Thymus (tissue), 11 donors: ENCODE measurements at regions not wholly inside any gene's neighbourhood (a gene's known extent, or its start where the extent isn't known, plus 50 kb on each side); places are given as distances from the start of the nearest gene placed in this dataset.

Source experiments
- DNase-seq, 9 donors: peaks; one replicate each; pipeline ENCODE4 v3.0.0-alpha.2; 2013; ENCODE audit warnings: low spot score in 9 of 9, low read depth in 6 of 9, missing footprints in 1 of 9
- H3K27ac ChIP-seq, 2 donors: one replicate each; pipeline ENCODE4 v1.5.1; 2013; ENCODE audit warnings: control low read depth in 1 of 2, low read depth in 1 of 2, low read length in 1 of 2, mild to moderate bottlenecking in 1 of 2, moderate library complexity in 1 of 2
- H3K27me3 ChIP-seq, 2 donors: one replicate each; pipeline ENCODE4 v1.5.1; 2013; ENCODE audit warnings: low read length in 1 of 2; ENCODE audit not compliant: control insufficient read depth in 2 of 2, insufficient read depth in 1 of 2
- H3K36me3 ChIP-seq, 2 donors: one replicate each; pipeline ENCODE4 v1.5.1; 2013; ENCODE audit warnings: low read length in 1 of 2, mild to moderate bottlenecking in 1 of 2, moderate library complexity in 1 of 2; ENCODE audit not compliant: control insufficient read depth in 2 of 2, insufficient read depth in 2 of 2
- H3K4me1 ChIP-seq, 2 donors: one replicate each; pipeline ENCODE4 v1.5.1; 2013; ENCODE audit warnings: low read length in 2 of 2; ENCODE audit not compliant: control insufficient read depth in 2 of 2, insufficient read depth in 2 of 2
- H3K4me3 ChIP-seq, 2 donors: one replicate each; pipeline ENCODE4 v1.5.1; 2013; ENCODE audit warnings: low read length in 2 of 2, control low read depth in 1 of 2, mild to moderate bottlenecking in 1 of 2
- H3K9me3 ChIP-seq, 2 donors: one replicate each; pipeline ENCODE4 v1.5.1; 2013; ENCODE audit warnings: low read length in 1 of 2, mild to moderate bottlenecking in 1 of 2; ENCODE audit not compliant: control insufficient read depth in 2 of 2, insufficient read depth in 1 of 2
- WGBS: extraction: QIAGEN DNeasy Blood & Tissue Kit; methylation state at CpG from one replicate; pipeline ENCODE4 v1.1.7; 2013; 5-methylcytosine and 5-hydroxymethylcytosine counted together
- donor health status: healthy.

DNA sequence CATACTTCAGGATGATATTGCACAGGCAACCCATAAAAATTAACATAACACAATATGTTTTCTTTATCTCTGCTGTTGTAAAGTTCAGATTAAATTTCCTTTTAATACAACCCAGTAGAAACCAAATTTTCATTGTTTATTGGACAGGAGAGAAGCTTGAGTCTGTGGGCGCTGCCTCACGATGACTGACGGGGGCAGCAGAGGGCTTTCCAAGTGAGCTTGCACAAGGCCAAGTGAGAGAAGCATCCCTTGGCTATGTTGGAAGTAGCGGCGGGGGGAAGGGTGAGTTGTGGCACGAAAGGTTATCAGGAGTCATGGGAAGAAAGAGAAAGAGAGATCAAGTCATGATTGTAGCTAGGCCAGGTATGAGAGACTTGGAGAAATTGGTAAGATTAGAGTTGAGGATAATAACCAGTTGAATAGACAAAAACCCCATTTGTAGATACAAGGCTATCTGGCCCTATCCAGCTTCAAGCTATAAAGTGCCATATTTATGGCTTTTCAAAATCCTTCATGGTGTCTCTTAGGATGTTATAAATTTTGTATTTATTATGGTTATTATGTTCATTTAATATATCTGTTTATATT lies 413.7 kb upstream of the FAM98A start:
- H3K9me3 ChIP-seq = peaks cover 0 to 1% of the 10 kb centered on the region in 2 donors
- H3K4me1 ChIP-seq = no peaks in the 10 kb centered on the region
- peak in 1 of 9 donors; percentile 4 for DNase-seq
- H3K4me3 ChIP-seq = no peak overlapping the region
- H3K27ac ChIP-seq = no peak overlapping the region
- H3K36me3 ChIP-seq = no peaks in the 10 kb centered on the region
- no peaks in the 10 kb centered on the region for H3K27me3 ChIP-seq
- WGBS = 17% methylated on average over 6 of the region's 6 CpGs

DNA sequence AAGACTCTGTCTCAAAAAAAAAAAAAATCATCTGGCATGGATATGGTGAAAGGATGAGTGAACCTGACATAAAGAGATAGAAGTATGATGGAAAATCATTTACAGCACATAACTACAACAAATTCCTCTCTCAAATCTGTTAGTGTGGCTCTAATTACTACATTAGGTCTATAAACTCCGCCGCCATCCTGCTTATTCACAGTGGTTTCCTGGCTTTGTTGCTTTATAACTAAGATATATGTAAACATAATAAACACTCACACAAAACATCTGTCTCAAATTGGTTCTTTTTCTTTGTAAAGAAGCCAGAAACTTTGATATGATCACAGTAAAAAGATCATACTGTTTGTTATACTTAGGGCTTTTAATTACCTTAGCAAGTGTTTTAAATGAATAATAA lies 412.6 kb upstream of the FAM98A start:
- no peaks in the 10 kb centered on the region for H3K9me3 ChIP-seq
- no peaks in the 10 kb centered on the region for H3K4me1 ChIP-seq
- H3K27me3 ChIP-seq = no peaks in the 10 kb centered on the region
- 92% methylated on average over 2 of the region's 2 CpGs for WGBS
- DNase-seq = no peak
- H3K4me3 ChIP-seq = no peak overlapping the region
- no peaks in the 10 kb centered on the region for H3K36me3 ChIP-seq
- no peak overlapping the region for H3K27ac ChIP-seq

DNA sequence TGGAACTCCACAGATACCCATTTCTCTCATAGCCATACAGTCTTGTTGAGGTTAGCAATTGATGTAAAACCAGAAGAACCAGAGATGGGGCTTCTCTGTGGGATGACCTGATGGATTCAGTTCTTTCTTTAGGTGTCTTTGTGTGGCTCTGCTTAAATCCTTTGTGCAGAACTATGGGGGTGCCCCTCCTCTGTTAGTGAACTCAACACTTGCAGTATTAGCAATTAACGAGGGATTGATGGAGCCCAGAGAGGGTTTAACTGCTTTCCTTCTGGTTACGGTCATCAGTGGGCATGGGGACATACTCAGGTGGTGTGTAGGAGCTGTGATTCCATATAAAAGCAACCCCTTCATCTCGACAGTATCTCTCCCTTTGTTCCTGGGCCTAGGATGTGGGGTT lies 406.8 kb upstream of the FAM98A start:
- no peak overlapping the region for H3K4me3 ChIP-seq
- H3K36me3 ChIP-seq = no peaks in the 10 kb centered on the region
- H3K9me3 ChIP-seq = no peaks in the 10 kb centered on the region
- H3K27ac ChIP-seq = no peak overlapping the region
- DNase-seq = no peak
- 86% methylated on average over 3 of the region's 3 CpGs for whole genome bisulfite sequencing
- H3K4me1 ChIP-seq = no peaks in the 10 kb centered on the region
- no peaks in the 10 kb centered on the region for H3K27me3 ChIP-seq

DNA sequence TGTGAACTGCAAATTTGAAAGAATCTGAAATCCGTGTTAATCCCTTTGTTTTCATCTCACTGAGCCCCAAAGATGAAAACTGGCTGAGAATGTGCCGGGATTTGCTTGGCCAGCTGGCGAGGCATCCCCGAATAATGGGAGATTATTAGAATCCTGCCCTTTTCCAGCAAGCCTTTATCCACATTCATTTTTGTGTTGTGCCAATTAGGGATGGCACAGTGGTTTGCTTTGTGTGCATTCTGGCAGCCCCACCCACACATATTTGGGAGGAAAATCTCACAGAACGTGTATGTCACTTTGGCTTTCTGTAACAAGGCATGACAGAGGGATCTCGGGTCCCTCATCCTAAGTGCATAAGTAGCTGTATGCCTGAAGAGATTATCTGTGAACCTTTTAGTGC lies 405.8 kb upstream of the FAM98A start:
- Histone ChIP-seq H3K4me1 (no peaks in the 10 kb centered on the region), H3K4me3 (no peak overlapping the region), H3K36me3 (no peaks in the 10 kb centered on the region), H3K9me3 (no peaks in the 10 kb centered on the region), H3K27me3 (no peaks in the 10 kb centered on the region), H3K27ac (no peak overlapping the region)
- no peak for DNase-seq
- 90% methylated on average over 6 of the region's 6 CpGs for WGBS

DNA sequence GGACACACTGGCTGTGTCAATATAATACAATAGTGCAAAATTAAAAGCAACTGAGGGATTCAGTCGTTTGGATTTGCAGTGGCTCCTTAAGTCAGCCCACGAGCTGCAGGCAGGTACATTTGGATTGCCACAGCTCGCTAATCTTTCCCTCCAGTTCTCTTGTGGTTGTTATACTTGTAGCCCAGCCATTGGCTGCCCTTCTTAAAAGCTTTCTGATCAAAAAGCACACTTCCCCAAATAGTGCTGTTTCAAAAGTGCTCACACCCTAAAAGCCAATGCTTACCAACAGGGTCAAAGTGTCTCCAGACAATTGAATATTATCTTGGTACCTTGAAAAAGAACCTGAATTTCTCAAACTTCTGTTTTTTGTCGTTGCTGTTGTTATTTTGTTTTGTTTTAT lies 404.7 kb upstream of the FAM98A start:
- 39% methylated on average over 4 of the region's 4 CpGs for WGBS
- no peak for DNase-seq

DNA sequence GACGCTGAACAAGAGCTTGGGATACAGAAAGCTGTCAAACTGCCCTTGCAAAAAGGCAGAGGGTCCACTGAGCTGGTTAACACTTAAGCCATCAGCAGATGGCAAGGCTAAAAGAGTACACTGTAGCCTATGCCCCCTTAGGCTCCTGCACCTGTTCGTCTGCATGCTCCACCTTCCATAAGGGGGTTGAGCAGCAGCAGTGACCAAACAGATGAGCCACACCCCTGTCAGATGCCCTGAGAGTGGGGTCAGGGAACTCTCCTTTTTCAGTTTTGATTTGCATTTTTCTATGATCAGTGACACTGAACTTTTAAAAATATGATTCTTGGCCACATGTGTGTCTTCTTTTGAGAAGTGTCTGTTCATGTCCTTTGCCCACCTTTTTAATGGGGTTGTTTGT lies 402.5 kb upstream of the FAM98A start:
- Histone ChIP-seq H3K27ac (no peak overlapping the region), H3K4me3 (no peak overlapping the region), H3K27me3 (no peaks in the 10 kb centered on the region), H3K36me3 (no peaks in the 10 kb centered on the region), H3K4me1 (no peaks in the 10 kb centered on the region), H3K9me3 (peaks cover 0 to 5% of the 10 kb centered on the region in 2 donors)
- WGBS = 92% methylated on average over 2 of the region's 2 CpGs
- no peak for DNase-seq

More for the DNA sequence above, 404.7 kb upstream of the FAM98A start:
- Histone ChIP-seq H3K36me3 (no peaks in the 10 kb centered on the region), H3K27ac (no peak overlapping the region), H3K27me3 (no peaks in the 10 kb centered on the region), H3K9me3 (no peaks in the 10 kb centered on the region), H3K4me3 (no peak overlapping the region), H3K4me1 (no peaks in the 10 kb centered on the region)

DNA sequence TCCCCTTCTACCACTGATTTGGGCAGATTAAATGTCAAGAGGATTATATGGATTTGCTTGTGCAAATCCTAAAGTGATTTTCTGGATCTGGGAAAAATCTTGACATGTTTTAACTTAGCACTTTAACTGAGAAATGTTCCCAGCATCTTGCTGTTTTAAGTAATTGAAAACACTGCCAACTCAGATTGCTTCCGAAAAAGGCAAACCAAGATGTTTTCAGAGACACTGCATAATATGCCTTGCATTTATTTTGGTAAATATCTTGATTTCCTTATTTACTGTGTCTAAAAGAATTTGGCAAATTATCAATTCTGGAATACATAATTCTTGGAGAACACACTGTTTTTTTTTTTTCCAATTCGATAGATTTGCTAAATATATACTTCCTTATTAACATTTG lies 385.0 kb upstream of the FAM98A start:
- Histone ChIP-seq H3K4me3 (no peak overlapping the region), H3K36me3 (no peaks in the 10 kb centered on the region), H3K9me3 (no peaks in the 10 kb centered on the region), H3K4me1 (no peaks in the 10 kb centered on the region), H3K27me3 (no peaks in the 10 kb centered on the region), H3K27ac (no peak overlapping the region)
- WGBS = 90% methylated on average over 2 of the region's 2 CpGs
- DNase-seq = no peak

DNA sequence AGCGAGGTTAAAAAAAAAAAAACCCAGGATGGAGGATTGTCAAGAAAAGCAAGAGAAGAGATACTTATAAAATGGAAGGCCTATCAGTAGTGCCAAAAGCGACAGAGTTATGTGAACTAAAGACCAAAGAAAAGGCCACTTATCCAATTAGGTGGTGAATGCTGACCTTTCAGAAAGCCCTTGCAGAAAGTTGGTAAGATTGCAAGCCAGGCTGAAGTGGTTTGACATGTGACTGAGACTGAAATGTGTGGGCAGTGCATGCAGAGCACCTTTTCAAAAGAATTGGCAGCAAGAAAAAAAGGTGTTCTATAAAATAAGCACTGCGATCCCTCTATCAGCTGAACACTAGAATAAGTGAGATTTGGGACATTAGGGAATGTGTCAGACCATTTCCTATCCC lies 379.4 kb upstream of the FAM98A start:
- no peak overlapping the region for H3K27ac ChIP-seq
- no peak for DNase-seq
- no peak overlapping the region for H3K4me3 ChIP-seq
- H3K36me3 ChIP-seq = no peaks in the 10 kb centered on the region
- H3K4me1 ChIP-seq = no peaks in the 10 kb centered on the region
- H3K27me3 ChIP-seq = no peaks in the 10 kb centered on the region
- WGBS = 94% methylated on average over 3 of the region's 3 CpGs
- H3K9me3 ChIP-seq = no peaks in the 10 kb centered on the region

DNA sequence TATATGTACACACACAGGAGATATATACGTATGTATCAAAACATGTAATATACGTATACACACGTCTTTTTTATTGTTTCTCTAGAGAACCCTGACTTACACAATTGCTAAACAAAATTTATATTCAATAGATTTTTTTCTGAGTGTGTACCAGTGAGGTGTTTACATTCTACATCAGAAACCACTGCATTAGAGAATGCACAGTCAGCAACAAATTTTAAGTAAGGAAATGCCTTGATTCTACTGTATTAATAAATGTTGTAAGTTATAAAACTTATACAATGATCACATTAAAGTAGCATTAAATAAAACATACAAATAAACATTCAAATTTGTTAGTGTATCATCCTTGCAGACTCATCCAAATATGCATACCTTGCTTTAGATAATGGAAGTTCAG lies 376.4 kb upstream of the FAM98A start:
- 97% methylated on average over 3 of the region's 3 CpGs for WGBS
- no peaks in the 10 kb centered on the region for H3K27me3 ChIP-seq
- no peaks in the 10 kb centered on the region for H3K36me3 ChIP-seq
- H3K4me1 ChIP-seq = no peaks in the 10 kb centered on the region
- H3K9me3 ChIP-seq = no peaks in the 10 kb centered on the region
- DNase-seq = no peak
- H3K4me3 ChIP-seq = no peak overlapping the region
- H3K27ac ChIP-seq = no peak overlapping the region

DNA sequence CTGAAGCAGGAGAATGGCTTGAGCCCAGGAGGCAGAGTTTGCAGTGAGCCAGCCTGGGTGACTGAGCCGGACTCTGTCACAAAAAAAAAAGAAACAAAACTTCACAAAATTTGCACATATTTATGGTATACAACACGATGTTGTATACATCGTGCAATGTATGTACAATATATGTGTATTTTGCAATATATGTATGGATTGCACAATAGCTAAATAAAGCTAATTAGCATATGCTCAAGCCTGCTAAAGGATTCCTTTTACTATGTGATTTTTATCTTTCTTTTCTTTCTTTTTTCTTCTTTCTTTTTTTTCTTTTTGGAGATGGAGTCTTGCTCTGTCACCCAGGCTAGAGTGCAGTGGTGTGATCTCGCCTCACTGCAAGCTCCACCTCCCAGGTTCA lies 368.0 kb upstream of the FAM98A start:
- no peaks in the 10 kb centered on the region for H3K27me3 ChIP-seq
- no peaks in the 10 kb centered on the region for H3K9me3 ChIP-seq
- no peaks in the 10 kb centered on the region for H3K36me3 ChIP-seq
- no peak overlapping the region for H3K4me3 ChIP-seq
- H3K27ac ChIP-seq = no peak overlapping the region
- 94% methylated on average over 4 of the region's 4 CpGs for WGBS
- no peak for DNase-seq
- no peaks in the 10 kb centered on the region for H3K4me1 ChIP-seq
